ENCODE measurements at regions not wholly inside any gene's neighbourhood (a gene's known extent, or its start where the extent isn't known, plus 50 kb on each side); places are given as distances from the start of the nearest gene placed in this dataset.

DNA sequence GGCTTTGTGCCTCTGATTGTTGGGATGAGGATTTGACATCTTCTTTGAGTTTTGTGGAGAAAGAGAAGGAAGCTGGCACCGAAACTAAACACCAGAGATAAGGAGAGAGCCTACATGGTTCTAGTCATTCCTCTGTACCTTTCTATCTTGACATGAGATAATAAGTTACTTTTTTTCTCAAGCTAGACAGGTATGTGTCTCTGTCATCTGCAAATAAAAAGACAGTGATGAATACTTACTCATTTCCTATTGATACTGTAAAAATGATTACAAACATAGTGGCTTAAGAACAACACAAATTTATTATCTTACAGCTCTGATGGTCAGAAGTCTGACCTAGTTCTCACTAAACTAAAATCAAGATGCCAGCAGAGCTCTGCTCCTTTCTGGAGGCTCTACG, 1391.2 kb downstream of the STIM2 start:
- no peaks in the 10 kb centered on the region for H3K36me3 ChIP-seq (ENCODE audit: control insufficient read depth in 2 of 2, insufficient read depth in 2 of 2, low read length in 1 of 2)
- POLR2A ChIA-PET, result interaction anchor here (1.3 kb wide), 1 partner anchor 9 kb away, joined by 4 read pairs; no protein-coding TSS in a partner anchor
- no peaks in the 10 kb centered on the region for H4K20me1 ChIP-seq (ENCODE audit: control insufficient read depth, insufficient read depth)
- no peaks in the 10 kb centered on the region for H3K79me2 ChIP-seq (ENCODE audit: control insufficient read depth, insufficient read depth, low read length)
- no peak overlapping the region for H3K4me2 ChIP-seq (ENCODE audit: control insufficient read depth, insufficient read depth)
- DNase-seq (ENCODE audit: low read depth, low spot score) (no peak), ATAC-seq (no peak), FAIRE-seq (no peak)
- CTCF ChIA-PET, result interaction anchor here (0.9 kb wide), 1 partner anchor 25 kb away, joined by 3 read pairs; no protein-coding TSS in a partner anchor
- H3K27me3 ChIP-seq (replicated peaks in 1 of 2; ENCODE audit: control insufficient read depth in 2 of 2, insufficient read depth in 2 of 2, low read length in 1 of 2), result no peaks in the 10 kb centered on the region
- RAD21 ChIA-PET (ENCODE audit: unreplicated experiment), result interaction anchor here (0.7 to 2.3 kb wide), 4 partner anchors 26 to 284 kb away, joined by 3 to 7 read pairs (median 5); no protein-coding TSS in a partner anchor
- no peaks in the 10 kb centered on the region for H3K4me1 ChIP-seq (ENCODE audit: control insufficient read depth, insufficient read depth, low read length)
- no peak overlapping the region for H3K27ac ChIP-seq (ENCODE audit: control insufficient read depth, insufficient read depth)
- WGBS (ENCODE audit: insufficient coverage, insufficient replicate concordance, low lambda C conversion rate, missing lambda C conversion rate), result 14% methylated on average over 2 of the region's 2 CpGs
- TF ChIP-seq PAX8 (IDR thresholded peaks at IDR 0.05) (no peak), KDM1A (IDR thresholded peaks at IDR 0.05; ENCODE audit: borderline replicate concordance) (no peak), BMI1 (IDR thresholded peaks at IDR 0.05; ENCODE audit: borderline replicate concordance) (no peak)
- TF ChIP-seq, protein P1, sequence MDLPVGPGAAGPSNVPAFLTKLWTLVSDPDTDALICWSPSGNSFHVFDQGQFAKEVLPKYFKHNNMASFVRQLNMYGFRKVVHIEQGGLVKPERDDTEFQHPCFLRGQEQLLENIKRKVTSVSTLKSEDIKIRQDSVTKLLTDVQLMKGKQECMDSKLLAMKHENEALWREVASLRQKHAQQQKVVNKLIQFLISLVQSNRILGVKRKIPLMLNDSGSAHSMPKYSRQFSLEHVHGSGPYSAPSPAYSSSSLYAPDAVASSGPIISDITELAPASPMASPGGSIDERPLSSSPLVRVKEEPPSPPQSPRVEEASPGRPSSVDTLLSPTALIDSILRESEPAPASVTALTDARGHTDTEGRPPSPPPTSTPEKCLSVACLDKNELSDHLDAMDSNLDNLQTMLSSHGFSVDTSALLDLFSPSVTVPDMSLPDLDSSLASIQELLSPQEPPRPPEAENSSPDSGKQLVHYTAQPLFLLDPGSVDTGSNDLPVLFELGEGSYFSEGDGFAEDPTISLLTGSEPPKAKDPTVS (IDR thresholded peaks at IDR 0.05; ENCODE audit: low read depth, low read length), result no peak
- H3K9me3 ChIP-seq (replicated peaks; ENCODE audit: control insufficient read depth, insufficient read depth, low read length), result no peaks in the 10 kb centered on the region
- H3K4me3 ChIP-seq, result no peak overlapping the region
- SMC1A ChIA-PET (ENCODE audit: uncharacterized antibody, unreplicated experiment), result interaction anchor here (0.5 to 6.7 kb wide), 7 partner anchors 9 to 534 kb away, joined by 3 to 41 read pairs (median 4); no protein-coding TSS in a partner anchor
- no peak overlapping the region for H3K9ac ChIP-seq (ENCODE audit: control insufficient read depth, insufficient read depth, low read length)
- intact Hi-C loops (cut with micrococcal nuclease; ENCODE audit: unreplicated experiment), result no loop called here
- in situ Hi-C loops (cut with MboI), result no loop called here
- no peak overlapping the region for H2AFZ ChIP-seq (ENCODE audit: control insufficient read depth, low read depth, low read length)
- no TSS peak for BruUV-seq (replicated peaks)

DNA sequence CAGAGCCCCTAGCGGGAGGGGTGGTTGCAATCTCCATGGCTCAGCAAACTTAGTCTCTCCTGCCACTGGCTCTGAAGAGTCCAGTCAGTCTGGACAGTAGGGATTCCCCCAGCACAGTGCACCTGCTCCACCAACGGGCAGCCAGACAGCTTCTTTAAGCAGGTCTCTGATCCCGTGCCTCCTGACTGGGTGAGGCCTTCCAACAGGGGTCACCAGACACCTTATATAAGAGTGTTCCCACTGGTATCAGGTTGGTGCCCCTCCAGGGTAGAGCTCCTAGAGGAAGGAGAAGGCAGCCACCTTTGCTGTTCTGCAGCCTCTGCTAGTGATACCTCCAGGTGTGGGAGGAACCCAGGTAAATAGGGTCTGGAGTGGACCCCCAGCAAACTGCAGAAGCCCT, 1393.4 kb downstream of the STIM2 start:
- H3K9me3 ChIP-seq (replicated peaks; ENCODE audit: control insufficient read depth, insufficient read depth, low read length), result no peaks in the 10 kb centered on the region
- no peaks in the 10 kb centered on the region for H3K36me3 ChIP-seq (ENCODE audit: control insufficient read depth in 2 of 2, insufficient read depth in 2 of 2, low read length in 1 of 2)
- ChIA-PET SMC1A (ENCODE audit: uncharacterized antibody, unreplicated experiment) (interaction anchor here (0.9 to 2.7 kb wide), 4 partner anchors 9 to 537 kb away, joined by 4 to 9 read pairs (median 4); no protein-coding TSS in a partner anchor), POLR2A (no interaction called here), RAD21 (ENCODE audit: unreplicated experiment) (no interaction called here), CTCF (interaction anchor here (2.2 kb wide), 1 partner anchor 124 kb away, joined by 4 read pairs; no protein-coding TSS in a partner anchor)
- H3K4me1 ChIP-seq (ENCODE audit: control insufficient read depth, insufficient read depth, low read length), result no peaks in the 10 kb centered on the region
- FAIRE-seq (no peak), ATAC-seq (peak; percentile 49), DNase-seq (ENCODE audit: low read depth, low spot score) (no peak)
- 0% methylated on average over 3 of the region's 3 CpGs for WGBS (ENCODE audit: insufficient coverage, insufficient replicate concordance, low lambda C conversion rate, missing lambda C conversion rate)
- no peak overlapping the region for H3K4me2 ChIP-seq (ENCODE audit: control insufficient read depth, insufficient read depth)
- BruUV-seq (replicated peaks), result no TSS peak
- intact Hi-C loops (cut with micrococcal nuclease; ENCODE audit: unreplicated experiment), result no loop called here
- no peaks in the 10 kb centered on the region for H4K20me1 ChIP-seq (ENCODE audit: control insufficient read depth, insufficient read depth)
- no peaks in the 10 kb centered on the region for H3K27me3 ChIP-seq (replicated peaks in 1 of 2; ENCODE audit: control insufficient read depth in 2 of 2, insufficient read depth in 2 of 2, low read length in 1 of 2)
- H3K9ac ChIP-seq (ENCODE audit: control insufficient read depth, insufficient read depth, low read length), result no peak overlapping the region
- H3K79me2 ChIP-seq (ENCODE audit: control insufficient read depth, insufficient read depth, low read length), result no peaks in the 10 kb centered on the region
- no peak overlapping the region for H2AFZ ChIP-seq (ENCODE audit: control insufficient read depth, low read depth, low read length)
- H3K4me3 ChIP-seq, result no peak overlapping the region
- in situ Hi-C loops (cut with MboI), result no loop called here
- H3K27ac ChIP-seq (ENCODE audit: control insufficient read depth, insufficient read depth), result no peak overlapping the region
- TF ChIP-seq RAD21 (IDR thresholded peaks at IDR 0.05; ENCODE audit: insufficient read depth, low read depth, low read length), result no peak
- TF ChIP-seq TAF1 (IDR thresholded peaks at IDR 0.05; ENCODE audit: borderline replicate concordance, low read depth, low read length), result no peak
- TF ChIP-seq ESRRA (IDR thresholded peaks at IDR 0.05; ENCODE audit: low read length), result no peak
- TF ChIP-seq PAX8 (IDR thresholded peaks at IDR 0.05), result no peak
- TF ChIP-seq, protein P2, sequence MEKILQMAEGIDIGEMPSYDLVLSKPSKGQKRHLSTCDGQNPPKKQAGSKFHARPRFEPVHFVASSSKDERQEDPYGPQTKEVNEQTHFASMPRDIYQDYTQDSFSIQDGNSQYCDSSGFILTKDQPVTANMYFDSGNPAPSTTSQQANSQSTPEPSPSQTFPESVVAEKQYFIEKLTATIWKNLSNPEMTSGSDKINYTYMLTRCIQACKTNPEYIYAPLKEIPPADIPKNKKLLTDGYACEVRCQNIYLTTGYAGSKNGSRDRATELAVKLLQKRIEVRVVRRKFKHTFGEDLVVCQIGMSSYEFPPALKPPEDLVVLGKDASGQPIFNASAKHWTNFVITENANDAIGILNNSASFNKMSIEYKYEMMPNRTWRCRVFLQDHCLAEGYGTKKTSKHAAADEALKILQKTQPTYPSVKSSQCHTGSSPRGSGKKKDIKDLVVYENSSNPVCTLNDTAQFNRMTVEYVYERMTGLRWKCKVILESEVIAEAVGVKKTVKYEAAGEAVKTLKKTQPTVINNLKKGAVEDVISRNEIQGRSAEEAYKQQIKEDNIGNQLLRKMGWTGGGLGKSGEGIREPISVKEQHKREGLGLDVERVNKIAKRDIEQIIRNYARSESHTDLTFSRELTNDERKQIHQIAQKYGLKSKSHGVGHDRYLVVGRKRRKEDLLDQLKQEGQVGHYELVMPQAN (conservative IDR thresholded peaks at IDR 0.05), result no peak
- no peak for TF ChIP-seq BMI1 (IDR thresholded peaks at IDR 0.05; ENCODE audit: borderline replicate concordance)
- TF ChIP-seq SMAD5 (IDR thresholded peaks at IDR 0.05; ENCODE audit: low read depth), result no peak
- TF ChIP-seq EGR1 (IDR thresholded peaks at IDR 0.05; ENCODE audit: borderline replicate concordance in 1 of 2, low read depth in 2 of 2, low read length in 2 of 2), result no peak
- no peak for TF ChIP-seq NR2F1 (conservative IDR thresholded peaks at IDR 0.05)
- no peak for TF ChIP-seq CBX5 (IDR thresholded peaks at IDR 0.05; ENCODE audit: low read depth)
- no peak for TF ChIP-seq KAT2A (conservative IDR thresholded peaks at IDR 0.05; ENCODE audit: control insufficient read depth, low read depth, low read length)
- TF ChIP-seq TCF7 (IDR thresholded peaks at IDR 0.05; ENCODE audit: borderline replicate concordance), result no peak

Measured in GM12878 (cell line).